HCT116 (cell line): ENCODE measurements at regions not wholly inside any gene's neighbourhood (a gene's known extent, or its start where the extent isn't known, plus 50 kb on each side); places are given as distances from the start of the nearest gene placed in this dataset.

ENCODE experiments used
- ATAC-seq: fragments of 200-7000 bp; cut with Tn5 transposase; 2 replicates; pipeline ENCODE4 v1.9.1; 2020; ENCODE audit warnings: mild to moderate bottlenecking, moderate library complexity
- BruUV-seq: library from RNA; stranded (reverse); fragments of 400-500 nt; replicated peaks from 2 replicates; lab custom pipeline; 2021; lab: Mats Ljungman, UMichigan
- CTCF ChIA-PET: fragments of 300-600 bp; sonication (Branson Sonifier 250); formaldehyde crosslinking; loops from one replicate; lab custom pipeline; 2021; ENCODE audit warnings: antibody characterized with exemption; lab: Charles Lee
- POLR2A ChIA-PET: fragments of 300-600, 350-600 bp; sonication (Branson Sonifier 250); formaldehyde crosslinking; loops from one replicate; lab custom pipeline; 2021; ENCODE audit warnings: antibody characterized with exemption; lab: Charles Lee
- RAD21 ChIA-PET, 2 experiments: fragments of 300-600 bp; sonication (Branson Sonifier 250); formaldehyde crosslinking; loops; one replicate each; lab custom pipeline; 2023; ENCODE audit warnings: low total read pairs in 2 of 2; ENCODE audit not compliant: uncharacterized antibody in 2 of 2, unreplicated experiment in 2 of 2, low non-redundant PET in 1 of 2; lab: Charles Lee
- DNase-seq: peaks from one replicate; pipeline ENCODE4 v3.0.0-alpha.2; 2010; ENCODE audit warnings: low read depth, low spot score
- H2AFZ ChIP-seq: fragments of 200-600 bp; shearing (Covaris generic), sonication (generic); 2 replicates; pipeline ENCODE4 v1.6.1; 2017; ENCODE audit warnings: low read depth, mixed run types, mixed read lengths, antibody characterized with exemption, low read length; ENCODE audit not compliant: poor library complexity, severe bottlenecking
- H3K27ac ChIP-seq: 2 replicates; pipeline ENCODE4 v1.5.1; 2012; ENCODE audit warnings: low read depth, low read length
- H3K27me3 ChIP-seq: fragments of 200-600 bp; sonication (generic); 2 replicates; pipeline ENCODE4 v1.6.1; 2016; ENCODE audit warnings: mixed run types, low read length, mixed read lengths; ENCODE audit not compliant: insufficient read depth
- H3K36me3 ChIP-seq, 2 experiments: fragments of 200-500 bp in 1 of 2; fragments of 200-600 bp in 1 of 2; sonication (Bioruptor generic) in 1 of 2; sonication (generic) in 1 of 2; 2 replicates each; pipeline versions ENCODE4 v1.5.1 to v1.6.1; 2014 to 2016; ENCODE audit warnings: low read length in 2 of 2, inconsistent platforms in 1 of 2, mixed read lengths in 1 of 2, mixed run types in 1 of 2; ENCODE audit not compliant: insufficient read depth in 2 of 2, control insufficient read depth in 1 of 2
- H3K4me1 ChIP-seq, 2 experiments: fragments of 200-600 bp in 1 of 2; sonication (generic) in 1 of 2; 2 replicates each; pipeline versions ENCODE4 v1.5.1 to v1.6.1; 2012 to 2017; ENCODE audit warnings: low read length in 2 of 2, inconsistent platforms in 1 of 2, mild to moderate bottlenecking in 1 of 2, mixed read lengths in 1 of 2, mixed run types in 1 of 2, moderate library complexity in 1 of 2; ENCODE audit not compliant: insufficient read depth in 2 of 2, control insufficient read depth in 1 of 2
- H3K4me2 ChIP-seq: fragments of 200-600 bp; sonication (generic); 2 replicates; pipeline ENCODE4 v1.6.1; 2017; ENCODE audit warnings: mixed run types, low read length, mixed read lengths
- H3K4me3 ChIP-seq, 2 experiments: fragments of 200-600 bp in 1 of 2; sonication (generic) in 1 of 2; replicated peaks in 1 of 2; 2 replicates each; pipeline ENCODE4 v1.5.1; 2011 to 2016; ENCODE audit warnings: low read length in 2 of 2, control low read depth in 1 of 2, low read depth in 1 of 2, mild to moderate bottlenecking in 1 of 2, mixed read lengths in 1 of 2, mixed run types in 1 of 2
- H3K79me2 ChIP-seq: fragments of 200-600 bp; sonication (generic); 2 replicates; pipeline ENCODE4 v1.6.1; 2017; ENCODE audit warnings: mild to moderate bottlenecking, mixed run types, low read length, moderate library complexity, mixed read lengths; ENCODE audit not compliant: insufficient read depth
- H3K9ac ChIP-seq: fragments of 200-600 bp; sonication (generic); 2 replicates; pipeline ENCODE4 v1.6.1; 2016; ENCODE audit warnings: low read length, mixed read lengths
- H3K9me2 ChIP-seq: fragments of 200-600 bp; sonication (generic), shearing (Covaris generic); 2 replicates; pipeline ENCODE4 v1.6.1; 2017; ENCODE audit warnings: mixed run types, mild to moderate bottlenecking, moderate library complexity; ENCODE audit not compliant: insufficient read depth
- H3K9me3 ChIP-seq, 2 experiments: fragments of 200-500 bp in 1 of 2; fragments of 200-600 bp in 1 of 2; sonication (Bioruptor generic) in 1 of 2; sonication (generic) in 1 of 2; 2 replicates each; pipeline ENCODE4 v1.6.1; 2014 to 2017; ENCODE audit warnings: low read length in 2 of 2, mixed read lengths in 2 of 2, inconsistent platforms in 1 of 2, low read depth in 1 of 2, mild to moderate bottlenecking in 1 of 2, mixed run types in 1 of 2, moderate library complexity in 1 of 2; ENCODE audit not compliant: control insufficient read depth in 1 of 2, insufficient read depth in 1 of 2
- H4K20me1 ChIP-seq: fragments of 200-600 bp; sonication (generic), shearing (Covaris generic); 2 replicates; pipeline ENCODE4 v1.6.1; 2017; ENCODE audit warnings: mixed run types, mild to moderate bottlenecking, moderate library complexity; ENCODE audit not compliant: insufficient read depth
- ATF3 ChIP-seq: IDR thresholded peaks from 2 replicates; pipeline ENCODE4 v1.6.1; 2012
- CBX3 ChIP-seq: IDR thresholded peaks from 2 replicates; pipeline ENCODE4 v1.6.1; 2012; ENCODE audit warnings: low read depth
- CEBPB ChIP-seq: IDR thresholded peaks from 2 replicates; pipeline ENCODE4 v1.6.1; 2012; ENCODE audit warnings: low read depth
- CTCF ChIP-seq, 3 experiments: fragments of 200-600 bp in 1 of 3; sonication (generic) in 1 of 3; IDR thresholded peaks in 2 of 3; conservative IDR thresholded peaks in 1 of 3; 2 replicates each; pipeline ENCODE4 v1.5.1; 2012 to 2017; ENCODE audit warnings: low read depth in 2 of 3, low read length in 2 of 3, antibody characterized with exemption in 1 of 3, borderline replicate concordance in 1 of 3, control low read depth in 1 of 3, mild to moderate bottlenecking in 1 of 3, mixed read lengths in 1 of 3, mixed run types in 1 of 3, moderate library complexity in 1 of 3; ENCODE audit not compliant: insufficient read depth in 1 of 3
- EZH2 ChIP-seq: fragments of 200-600 bp; sonication (generic); IDR thresholded peaks from 2 replicates; pipeline ENCODE4 v1.6.1; 2017; ENCODE audit warnings: antibody characterized with exemption, mixed run types
- EZH2phosphoT487 ChIP-seq: fragments of 200-600 bp; IDR thresholded peaks from 2 replicates; pipeline ENCODE4 v1.6.1; 2018; ENCODE audit warnings: antibody characterized with exemption, borderline replicate concordance
- FOSL1 ChIP-seq: IDR thresholded peaks from 2 replicates; pipeline ENCODE4 v1.6.1; 2012; ENCODE audit warnings: low read depth
- JUND ChIP-seq: IDR thresholded peaks from 2 replicates; pipeline ENCODE4 v1.6.1; 2012
- RAD21 ChIP-seq: IDR thresholded peaks from 2 replicates; pipeline ENCODE4 v1.6.1; 2012; ENCODE audit warnings: low read depth, mild to moderate bottlenecking
- REST ChIP-seq: IDR thresholded peaks from 2 replicates; pipeline ENCODE4 v1.6.1; 2012; ENCODE audit warnings: low read depth
- SIN3A ChIP-seq: IDR thresholded peaks from 2 replicates; pipeline ENCODE4 v1.6.1; 2012; ENCODE audit warnings: low read depth
- SP1 ChIP-seq: IDR thresholded peaks from 2 replicates; pipeline ENCODE4 v1.6.1; 2012; ENCODE audit warnings: low read depth
- SRF ChIP-seq: IDR thresholded peaks from 2 replicates; pipeline ENCODE4 v1.6.1; 2012; ENCODE audit warnings: low read depth
- intact Hi-C: fragments of 100-400 bp; cut with micrococcal nuclease; formaldehyde crosslinking; loops from 2 replicates; pipeline ENCODE4 v1.10.0; 2022

- RAD21 ChIA-PET = no interaction called here
These were observed 606.0 kb upstream of the LCORL start for GRCh38 chr4:18627447-18628005.

More at GRCh38 chr4:18627447-18628005, 606.0 kb upstream of the LCORL start:
- H4K20me1 ChIP-seq = no peaks in the 10 kb centered on the region
- no peaks in the 10 kb centered on the region for H3K79me2 ChIP-seq
- no peak for TF ChIP-seq SP1
- TF ChIP-seq EZH2phosphoT487 = no peak
- TF ChIP-seq SIN3A = no peak
- TF ChIP-seq SRF = no peak
- no peak for TF ChIP-seq ATF3
- TF ChIP-seq CEBPB = no peak
- no peak for TF ChIP-seq CTCF (IDR thresholded peaks at IDR 0.05 in 2 of 3, conservative IDR thresholded peaks at IDR 0.05 in 1 of 3; ENCODE audit: borderline replicate concordance in 1 of 3, insufficient read depth in 1 of 3, low read depth in 2 of 3, low read length in 2 of 3)
- no peak for TF ChIP-seq CBX3
- no peak for TF ChIP-seq FOSL1
- TF ChIP-seq REST = no peak
- TF ChIP-seq EZH2 = no peak
- no peak for TF ChIP-seq RAD21
- no peak for TF ChIP-seq JUND
- TF ChIP-seq, all 23 proteins: peak for 0
- no peaks in the 10 kb centered on the region for H3K36me3 ChIP-seq
- no peaks in the 10 kb centered on the region; the same call in 1 of the 2 replicates for H3K9me2 ChIP-seq
- no peaks in the 10 kb centered on the region for H3K9me3 ChIP-seq
- POLR2A ChIA-PET = no interaction called here
- no TSS peak for BruUV-seq
- H3K27ac ChIP-seq = no peak overlapping the region
- ATAC-seq = no peak
- H2AFZ ChIP-seq = no peak overlapping the region
- no peak overlapping the region for H3K4me3 ChIP-seq
- no peaks in the 10 kb centered on the region; the same call in 1 of the 2 replicates for H3K27me3 ChIP-seq
- CTCF ChIA-PET = no interaction called here
- no peaks in the 10 kb centered on the region for H3K4me1 ChIP-seq
- no peak overlapping the region for H3K4me2 ChIP-seq
- intact Hi-C loops = no loop called here
- no peak overlapping the region for H3K9ac ChIP-seq
- DNase-seq = no peak
